Fibroblast of lung (primary cell): ENCODE measurements at regions not wholly inside any gene's neighbourhood (a gene's known extent, or its start where the extent isn't known, plus 50 kb on each side); places are given as distances from the start of the nearest gene placed in this dataset.

Experiments
- DNase-seq, 2 donors: peaks; one replicate each; pipeline versions ENCODE4 v3.0.0 to v3.0.0-alpha.2; 2010; ENCODE audit warnings: low read depth in 2 of 2
- H2AFZ ChIP-seq: 2 replicates; pipeline ENCODE4 v1.5.1; 2012; ENCODE audit warnings: low read length, control low read depth, inconsistent platforms
- H3K27ac ChIP-seq: 2 replicates; pipeline ENCODE4 v1.5.1; 2011; ENCODE audit warnings: low read length, control low read depth; ENCODE audit not compliant: insufficient read depth
- H3K27me3 ChIP-seq: 2 replicates; pipeline ENCODE4 v1.5.1; 2011; ENCODE audit warnings: mild to moderate bottlenecking, low read length; ENCODE audit not compliant: control insufficient read depth, insufficient read depth
- H3K36me3 ChIP-seq: 2 replicates; pipeline ENCODE4 v1.5.1; 2011; ENCODE audit warnings: low read length; ENCODE audit not compliant: control insufficient read depth, insufficient read depth
- H3K4me1 ChIP-seq: 2 replicates; pipeline ENCODE4 v1.5.1; 2011; ENCODE audit warnings: low read length; ENCODE audit not compliant: control insufficient read depth, insufficient read depth; ENCODE audit errors: extremely low read depth
- H3K4me2 ChIP-seq: 2 replicates; pipeline ENCODE4 v1.5.1; 2011; ENCODE audit warnings: low read length, control low read depth; ENCODE audit not compliant: insufficient read depth; ENCODE audit errors: extremely low read depth
- H3K4me3 ChIP-seq, 4 experiments: fragments of 200-600 bp in 1 of 4; sonication (generic) in 1 of 4; replicated peaks in 1 of 4; 2 replicates each; pipeline ENCODE4 v1.5.1; 2011 to 2016; ENCODE audit warnings: low read length in 4 of 4, low read depth in 3 of 4, mild to moderate bottlenecking in 3 of 4, control low read depth in 2 of 4, inconsistent platforms in 1 of 4, mixed read lengths in 1 of 4; ENCODE audit not compliant: insufficient read depth in 1 of 4; ENCODE audit errors: control extremely low read depth in 1 of 4
- H3K79me2 ChIP-seq: 2 replicates; pipeline ENCODE4 v1.5.1; 2012; ENCODE audit warnings: mild to moderate bottlenecking, low read length, inconsistent platforms; ENCODE audit not compliant: control insufficient read depth, insufficient read depth
- H3K9ac ChIP-seq: 2 replicates; pipeline ENCODE4 v1.5.1; 2011; ENCODE audit warnings: mild to moderate bottlenecking, low read length, control low read depth; ENCODE audit not compliant: insufficient read depth
- H3K9me3 ChIP-seq: 2 replicates; pipeline ENCODE4 v1.5.1; 2012; ENCODE audit warnings: low read depth, low read length; ENCODE audit not compliant: control insufficient read depth, insufficient read depth
- H4K20me1 ChIP-seq: 2 replicates; pipeline ENCODE4 v1.5.1; 2011; ENCODE audit warnings: low read length; ENCODE audit not compliant: control insufficient read depth, insufficient read depth; ENCODE audit errors: extremely low read depth
- CTCF ChIP-seq, 2 donors: IDR thresholded peaks in 1 of 2; conservative IDR thresholded peaks in 1 of 2; 1 replicate in 1 of 2; 2 replicates in 1 of 2; pipeline ENCODE4 v1.5.1; 2011 to 2012; ENCODE audit warnings: low read length in 2 of 2, control low read depth in 1 of 2, inconsistent platforms in 1 of 2, low read depth in 1 of 2, mild to moderate bottlenecking in 1 of 2
- EZH2 ChIP-seq: IDR thresholded peaks from 2 replicates; pipeline ENCODE4 v1.5.1; 2012; ENCODE audit warnings: low read length, control low read depth, mild to moderate bottlenecking; ENCODE audit errors: missing control alignments

GRCh38 chr12:131279281-131279921 is 325.7 kb downstream of the ADGRD1 start:
- Histone ChIP-seq H3K4me1 (no peaks in the 10 kb centered on the region), H4K20me1 (no peaks in the 10 kb centered on the region), H3K27me3 (no peaks in the 10 kb centered on the region), H3K9me3 (no peaks in the 10 kb centered on the region), H3K4me2 (no peak overlapping the region), H3K4me3 (no peak overlapping the region), H2AFZ (no peak overlapping the region), H3K9ac (no peak overlapping the region), H3K79me2 (no peaks in the 10 kb centered on the region), H3K27ac (no peak overlapping the region), H3K36me3 (no peaks in the 10 kb centered on the region)
- DNase-seq, result no peak
- TF ChIP-seq CTCF (conservative IDR thresholded peaks at IDR 0.05 in 1 of 2, IDR thresholded peaks at IDR 0.05 in 1 of 2; ENCODE audit: low read depth in 1 of 2, low read length in 2 of 2) (no peak), EZH2 (no peak)

DNA sequence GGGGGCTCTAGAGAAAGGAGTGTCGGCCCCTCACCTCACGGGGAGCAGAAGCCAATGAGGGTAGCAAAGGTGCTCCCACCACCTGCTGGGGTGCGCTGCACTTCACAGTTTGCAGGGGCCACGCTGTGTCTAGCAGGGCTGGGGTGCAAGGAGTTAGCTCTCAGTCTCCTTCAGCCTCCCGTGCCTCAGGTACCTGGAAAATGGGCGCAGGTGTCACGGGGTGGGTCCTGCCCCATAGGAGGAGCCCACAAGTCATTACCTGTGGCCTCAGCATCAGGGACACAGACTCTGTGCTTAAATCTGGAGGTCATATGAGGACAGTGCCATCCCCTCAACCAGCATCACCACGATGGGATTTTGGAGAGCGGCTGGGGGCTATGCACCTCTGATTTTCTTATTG is 326.7 kb downstream of the ADGRD1 start:
- no peaks in the 10 kb centered on the region for H3K27me3 ChIP-seq
- H3K36me3 ChIP-seq, result no peaks in the 10 kb centered on the region
- H4K20me1 ChIP-seq, result no peaks in the 10 kb centered on the region
- no peak overlapping the region for H3K4me2 ChIP-seq
- H3K79me2 ChIP-seq, result no peaks in the 10 kb centered on the region
- H2AFZ ChIP-seq, result no peak overlapping the region
- no peak overlapping the region for H3K27ac ChIP-seq
- H3K4me3 ChIP-seq, result no peak overlapping the region
- H3K9ac ChIP-seq, result no peak overlapping the region
- H3K4me1 ChIP-seq, result no peaks in the 10 kb centered on the region
- TF ChIP-seq EZH2, result no peak
- no peak for TF ChIP-seq CTCF (conservative IDR thresholded peaks at IDR 0.05 in 1 of 2, IDR thresholded peaks at IDR 0.05 in 1 of 2; ENCODE audit: low read depth in 1 of 2, low read length in 2 of 2)
- no peak for DNase-seq
- no peaks in the 10 kb centered on the region for H3K9me3 ChIP-seq

GRCh38 chr12:131281016-131281415 is 327.3 kb downstream of the ADGRD1 start:
- H3K27ac ChIP-seq, result no peak overlapping the region

More at GRCh38 chr12:131281016-131281415, 327.3 kb downstream of the ADGRD1 start:
- no peak for DNase-seq
- Histone ChIP-seq H3K79me2 (no peaks in the 10 kb centered on the region), H3K9me3 (no peaks in the 10 kb centered on the region), H3K9ac (no peak overlapping the region), H4K20me1 (no peaks in the 10 kb centered on the region), H3K36me3 (no peaks in the 10 kb centered on the region), H2AFZ (no peak overlapping the region), H3K27me3 (no peaks in the 10 kb centered on the region), H3K4me3 (no peak overlapping the region), H3K4me1 (no peaks in the 10 kb centered on the region), H3K4me2 (no peak overlapping the region)
- no peak for TF ChIP-seq CTCF (conservative IDR thresholded peaks at IDR 0.05 in 1 of 2, IDR thresholded peaks at IDR 0.05 in 1 of 2; ENCODE audit: low read depth in 1 of 2, low read length in 2 of 2)
- TF ChIP-seq EZH2, result no peak
